GM12878 (cell line): ENCODE measurements at regions not wholly inside any gene's neighbourhood (a gene's known extent, or its start where the extent isn't known, plus 50 kb on each side); places are given as distances from the start of the nearest gene placed in this dataset.

Experiments
- ATAC-seq: fragments of 200-7000 bp; cut with Tn5 transposase; 3 replicates; pipeline ENCODE4 v1.9.1; 2020; ENCODE audit warnings: mild to moderate bottlenecking, moderate library complexity
- BruUV-seq: library from RNA; stranded (reverse); fragments of 400-500 nt; replicated peaks from 2 replicates; lab custom pipeline; 2021; lab: Mats Ljungman, UMichigan
- CTCF ChIA-PET: fragments of 300-600 bp; sonication (Branson Sonifier 250); formaldehyde crosslinking; extraction: SDS; loops from one replicate; lab custom pipeline; 2021; ENCODE audit warnings: inconsistent platforms; lab: Yijun Ruan, JAX
- POLR2A ChIA-PET: fragments of 350-600 bp; formaldehyde crosslinking; extraction: SDS; loops from one replicate; lab custom pipeline; 2021; ENCODE audit warnings: inconsistent platforms; lab: Charles Lee
- RAD21 ChIA-PET: fragments of 300-600 bp; sonication (Branson Sonifier 250); formaldehyde crosslinking; loops from one replicate; lab custom pipeline; 2023; ENCODE audit warnings: antibody characterized with exemption; ENCODE audit not compliant: unreplicated experiment; lab: Charles Lee
- SMC1A ChIA-PET: fragments of 300-600 bp; sonication (Branson Sonifier 250); formaldehyde crosslinking; loops from one replicate; lab custom pipeline; 2023; ENCODE audit not compliant: unreplicated experiment, uncharacterized antibody; lab: Charles Lee
- DNase-seq: peaks from one replicate; pipeline ENCODE4 v3.0.0-alpha.2; 2011; ENCODE audit warnings: low read depth, low spot score
- FAIRE-seq: peaks from 3 replicates; lab custom pipeline; 2011; peaks lifted over from hg19 to GRCh38; lab: Jason Lieb, UNC
- H2AFZ ChIP-seq: 2 replicates; pipeline ENCODE4 v1.6.0; 2011; ENCODE audit warnings: low read depth, low read length, control low read depth; ENCODE audit not compliant: control insufficient read depth
- H3K27ac ChIP-seq: 2 replicates; pipeline ENCODE4 v1.5.1; 2011; ENCODE audit warnings: control low read depth; ENCODE audit not compliant: control insufficient read depth, insufficient read depth
- H3K27me3 ChIP-seq, 2 experiments: replicated peaks in 1 of 2; 2 replicates each; pipeline versions ENCODE4 v1.6.0 to v1.6.1; 2011; ENCODE audit warnings: low read length in 1 of 2; ENCODE audit not compliant: control insufficient read depth in 2 of 2, insufficient read depth in 2 of 2
- H3K36me3 ChIP-seq, 2 experiments: 2 replicates each; pipeline ENCODE4 v1.5.1; 2011; ENCODE audit warnings: low read length in 1 of 2; ENCODE audit not compliant: control insufficient read depth in 2 of 2, insufficient read depth in 2 of 2
- H3K4me1 ChIP-seq: 2 replicates; pipeline ENCODE4 v1.6.1; 2011; ENCODE audit warnings: mild to moderate bottlenecking, low read length, moderate library complexity, mixed read lengths; ENCODE audit not compliant: control insufficient read depth, insufficient read depth
- H3K4me2 ChIP-seq: 2 replicates; pipeline ENCODE4 v1.6.0; 2011; ENCODE audit warnings: control low read depth; ENCODE audit not compliant: control insufficient read depth, insufficient read depth
- H3K4me3 ChIP-seq: fragments of 200-600 bp; sonication (generic); 2 replicates; pipeline ENCODE4 v1.5.1; 2016
- H3K79me2 ChIP-seq: 2 replicates; pipeline ENCODE4 v1.6.0; 2011; ENCODE audit warnings: low read length; ENCODE audit not compliant: control insufficient read depth, insufficient read depth
- H3K9ac ChIP-seq: 2 replicates; pipeline ENCODE4 v1.8.0; 2011; ENCODE audit warnings: low read length, control low read depth, mixed read lengths; ENCODE audit not compliant: control insufficient read depth, insufficient read depth
- H3K9me3 ChIP-seq: replicated peaks from 3 replicates; pipeline ENCODE4 v1.5.1; 2011; ENCODE audit warnings: mild to moderate bottlenecking, low read length; ENCODE audit not compliant: control insufficient read depth, insufficient read depth
- H4K20me1 ChIP-seq: 2 replicates; pipeline ENCODE4 v1.6.0; 2011; ENCODE audit not compliant: control insufficient read depth, insufficient read depth
- RFX5 ChIP-seq: IDR thresholded peaks from 2 replicates; pipeline ENCODE4 v1.6.1; 2011; ENCODE audit warnings: low read depth, low read length, improper control_type of control experiment
- WGBS: methylation state at CpG from one replicate; pipeline ENCODE4 v1.1.6; 2016; ENCODE audit warnings: low lambda C conversion rate; ENCODE audit not compliant: insufficient replicate concordance, insufficient coverage; ENCODE audit errors: missing lambda C conversion rate; 5-methylcytosine and 5-hydroxymethylcytosine counted together
- in situ Hi-C: fragments of 300-500 bp; cut with MboI; formaldehyde crosslinking; loops from 9 replicates; pipeline ENCODE4 v1.14.3; 2018; ENCODE audit warnings: mixed read lengths
- intact Hi-C: fragments of 100-400 bp; cut with micrococcal nuclease; formaldehyde crosslinking; loops from one replicate; pipeline ENCODE4 v1.14.2; 2022; ENCODE audit not compliant: unreplicated experiment

DNA sequence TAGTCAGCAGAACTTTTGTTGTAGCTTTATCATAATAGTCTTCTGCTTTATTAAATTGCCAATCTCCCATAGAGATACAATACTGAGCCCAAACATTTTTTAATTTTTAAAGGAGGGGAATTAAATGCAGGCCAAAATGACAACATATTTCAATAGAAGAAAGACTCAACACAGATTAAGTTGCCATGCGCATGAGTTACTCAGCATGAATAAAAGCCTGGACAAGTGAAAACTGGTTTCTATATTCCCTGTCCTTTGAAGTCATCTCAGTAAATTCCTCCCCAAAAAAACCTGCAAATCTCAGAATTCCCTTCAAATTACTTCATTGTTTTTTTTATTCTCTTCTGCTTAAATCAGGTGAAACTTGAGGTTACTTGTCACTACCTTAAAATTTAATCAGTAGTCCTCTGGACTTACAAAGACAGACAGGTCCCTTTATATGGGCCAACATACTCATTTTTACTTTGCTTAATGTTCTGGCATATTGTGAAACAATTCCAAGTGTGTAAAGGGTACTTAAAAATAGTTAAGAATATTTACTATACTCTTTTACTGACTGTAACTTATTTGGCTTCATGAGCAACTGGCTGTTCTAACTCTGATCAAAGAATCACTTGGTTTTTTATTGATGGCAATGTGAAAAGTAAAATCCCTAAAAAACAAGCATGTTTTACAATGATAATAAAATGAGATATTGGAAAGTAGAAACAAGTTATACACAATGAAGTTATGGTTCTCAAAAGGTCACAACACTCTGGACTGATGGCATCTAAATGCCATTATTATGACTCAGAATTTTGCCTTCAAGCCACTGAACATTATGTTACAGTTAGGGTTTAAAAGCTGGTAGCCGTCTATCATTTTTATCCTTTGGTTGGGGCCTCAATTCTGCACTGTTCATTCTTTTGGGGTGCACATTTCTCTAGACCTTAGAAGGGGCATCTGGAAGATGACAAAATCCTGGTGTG lies 49.9 kb upstream of the COL21A1 start:
- DNase-seq (no peak), ATAC-seq (no peak), FAIRE-seq (no peak)
- Histone ChIP-seq H3K27ac (no peak overlapping the region), H4K20me1 (no peaks in the 10 kb centered on the region), H2AFZ (no peak overlapping the region), H3K79me2 (no peaks in the 10 kb centered on the region), H3K27me3 (no peaks in the 10 kb centered on the region), H3K9ac (no peak overlapping the region), H3K4me3 (no peak overlapping the region)
- intact Hi-C loops (loop anchor here (10.0 kb wide), 2 partner anchors 693 to 1023 kb away; no protein-coding TSS in a partner anchor), in situ Hi-C loops (no loop called here)
- ChIA-PET CTCF (no interaction called here), RAD21 (no interaction called here), SMC1A (no interaction called here), POLR2A (interaction anchor here (0.7 kb wide), 1 partner anchor 15 kb away, joined by 3 read pairs; no protein-coding TSS in a partner anchor)
- BruUV-seq: no TSS peak
- WGBS: 50% methylated on average over 2 of the region's 2 CpGs
- no peak for TF ChIP-seq RFX5
- TF ChIP-seq, all 136 proteins: peak for 0
- no peaks in the 10 kb centered on the region for H3K4me1 ChIP-seq
- no peaks in the 10 kb centered on the region for H3K9me3 ChIP-seq
- no peak overlapping the region for H3K4me2 ChIP-seq
- H3K36me3 ChIP-seq: no peaks in the 10 kb centered on the region
